GM21381 (cell line): ENCODE measurements at regions not wholly inside any gene's neighbourhood (a gene's known extent, or its start where the extent isn't known, plus 50 kb on each side); places are given as distances from the start of the nearest gene placed in this dataset.

Source experiments
- ATAC-seq: cut with Tn5 transposase; IDR thresholded peaks from one replicate; pipeline ENCODE4 v1.9.1; 2021; ENCODE audit warnings: mild to moderate bottlenecking, moderate library complexity; ENCODE audit not compliant: unreplicated experiment

DNA sequence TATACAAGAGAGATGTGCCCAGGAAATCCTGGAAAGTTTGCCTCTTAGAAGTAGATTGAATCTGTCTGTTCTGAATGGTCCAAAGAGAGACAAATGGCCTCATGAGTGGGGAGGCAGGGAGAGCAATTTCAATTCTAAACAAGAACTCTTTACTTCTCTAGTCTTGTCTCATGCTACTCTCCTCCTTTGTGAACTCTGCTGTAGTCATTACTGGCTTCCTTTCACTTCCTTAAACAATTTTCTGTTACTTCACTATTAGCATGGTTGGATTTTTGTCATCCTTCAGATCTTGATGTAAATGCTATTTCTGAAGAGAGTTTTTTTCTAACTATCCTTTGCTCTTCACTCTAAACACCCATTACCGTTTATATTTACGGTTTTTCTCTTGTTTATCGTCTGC lies 54.0 kb upstream of the GRIN3A start:
- ATAC-seq = no peak

DNA sequence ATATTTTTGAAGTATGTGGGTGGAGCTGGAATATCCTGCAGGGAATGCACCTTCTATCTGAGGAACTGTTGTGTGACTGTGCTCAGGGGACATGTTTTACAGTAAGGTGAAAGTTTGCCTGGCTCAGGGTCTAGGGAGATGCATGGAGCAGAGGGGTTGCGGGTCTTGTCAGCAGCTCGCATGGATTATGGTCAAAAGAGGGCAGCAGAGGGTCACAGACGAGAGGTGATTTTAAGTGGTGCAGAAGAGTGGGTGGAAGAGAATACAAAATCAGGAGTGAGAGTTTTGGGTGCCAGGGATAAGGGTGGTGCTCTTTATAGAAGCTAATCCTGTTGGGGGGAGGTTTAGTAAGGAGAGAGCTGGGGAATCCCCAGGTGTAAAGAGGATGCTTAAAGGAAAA lies 53.5 kb upstream of the GRIN3A start:
- ATAC-seq = no peak

DNA sequence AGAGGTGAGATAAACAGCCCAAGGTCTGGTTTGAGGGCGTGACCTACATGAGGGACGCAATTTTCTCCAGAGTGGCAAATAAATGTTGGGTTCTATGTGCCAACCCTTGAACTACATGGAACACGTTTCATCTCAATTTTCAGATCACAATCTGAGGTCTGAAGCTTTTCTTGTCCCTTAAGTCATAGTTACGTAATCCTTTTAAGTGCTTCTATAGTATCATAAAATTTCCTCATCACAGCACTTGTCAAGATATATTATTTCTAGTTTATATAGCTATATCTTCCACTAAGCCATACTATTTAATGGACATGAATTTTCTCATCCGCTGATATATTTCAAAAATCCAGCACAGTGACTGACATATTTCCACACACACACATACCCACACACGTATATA lies 53.1 kb upstream of the GRIN3A start:
- no peak for ATAC-seq
